Gastrocnemius medialis (tissue), 4 donors: ENCODE measurements at regions not wholly inside any gene's neighbourhood (a gene's known extent, or its start where the extent isn't known, plus 50 kb on each side); places are given as distances from the start of the nearest gene placed in this dataset.

Experiments used
- CTCF ChIP-seq, 5 experiments: fragments of 450-650 bp in 3 of 5; fragments of 200-600 bp in 2 of 5; sonication (generic) in 2 of 5; IDR thresholded peaks in 4 of 5; conservative IDR thresholded peaks in 1 of 5; 1 replicate in 4 of 5; 2 replicates in 1 of 5; pipeline ENCODE4 v1.5.1; 2016 to 2019; ENCODE audit warnings: antibody characterized with exemption in 5 of 5, mild to moderate bottlenecking in 3 of 5, moderate library complexity in 3 of 5
- POLR2A ChIP-seq, 2 donors: fragments of 450-650 bp; IDR thresholded peaks; one replicate each; pipeline ENCODE4 v1.6.1; 2017; ENCODE audit warnings: antibody characterized with exemption in 2 of 2, mild to moderate bottlenecking in 2 of 2, moderate library complexity in 2 of 2

DNA sequence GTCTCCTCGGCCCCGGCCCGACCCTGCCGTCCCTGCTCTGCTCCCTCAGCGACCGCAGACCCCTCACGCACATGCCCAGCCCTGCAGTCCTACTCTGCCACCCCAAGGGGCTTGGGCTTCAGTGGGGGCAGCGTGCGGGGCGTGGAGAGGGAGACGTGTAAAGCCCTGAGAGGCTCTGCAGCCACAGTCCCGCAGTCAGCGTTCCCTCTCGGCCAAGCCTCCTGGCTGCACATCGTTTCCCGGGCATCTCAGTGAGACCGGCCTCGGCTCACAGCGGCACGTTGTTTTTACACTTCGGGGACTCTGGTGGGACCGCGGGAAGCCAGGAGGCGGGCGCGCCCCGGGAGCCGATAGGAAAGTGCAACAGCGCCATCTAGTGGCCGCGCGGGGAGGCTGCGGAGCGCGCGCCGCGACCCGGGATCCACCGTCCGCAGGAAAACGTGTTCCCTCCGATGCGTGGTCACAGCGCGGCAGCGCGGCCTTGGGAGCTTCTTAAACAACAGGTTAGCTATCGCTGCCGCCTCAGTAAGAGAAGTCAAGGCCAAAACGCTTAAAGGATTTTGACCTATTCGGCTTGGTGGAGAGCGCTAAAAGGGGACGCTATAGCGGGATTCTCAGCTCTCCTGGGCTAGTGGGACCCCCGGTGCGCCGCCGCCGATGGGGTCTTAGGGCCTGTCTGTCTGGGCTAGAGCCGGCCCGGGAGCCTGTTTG, 226.8 kb upstream of the IGF1R start:
- TF ChIP-seq POLR2A (IDR thresholded peaks at IDR 0.05) (no peak), CTCF (IDR thresholded peaks at IDR 0.05 in 4 of 5, conservative IDR thresholded peaks at IDR 0.05 in 1 of 5) (peak; percentile 89 to 100 (median 95))
